ENCODE measurements at regions not wholly inside any gene's neighbourhood (a gene's known extent, or its start where the extent isn't known, plus 50 kb on each side); places are given as distances from the start of the nearest gene placed in this dataset.

- DNase-seq (no peak), ATAC-seq (ENCODE audit: low FRiP score in 2 of 2) (no peak)
- Histone ChIP-seq H3K27me3 (no peaks in the 10 kb centered on the region), H3K36me3 (no peaks in the 10 kb centered on the region), H3K27ac (no peak overlapping the region), H3K4me1 (no peaks in the 10 kb centered on the region), H3K4me3 (no peak overlapping the region), H3K9me3 (no peaks in the 10 kb centered on the region)
- 87 to 100% methylated on average over 6 to 9 of the region's 9 CpGs for WGBS, 2 donors
- no peak for TF ChIP-seq POLR2AphosphoS5 (IDR thresholded peaks at IDR 0.05)
These were observed 69.6 kb upstream of the SLC34A2 start for GRCh38 chr4:25585901-25586523.

GRCh38 chr4:25588206-25588605 is 67.4 kb upstream of the SLC34A2 start:
- Histone ChIP-seq H3K4me1 (no peaks in the 10 kb centered on the region), H3K9me3 (no peaks in the 10 kb centered on the region), H3K36me3 (no peaks in the 10 kb centered on the region), H3K4me3 (no peak overlapping the region), H3K27ac (no peak overlapping the region), H3K27me3 (no peaks in the 10 kb centered on the region)
- ATAC-seq (ENCODE audit: low FRiP score in 2 of 2) = no peak
- TF ChIP-seq POLR2A (IDR thresholded peaks at IDR 0.05) (no peak), POLR2AphosphoS5 (IDR thresholded peaks at IDR 0.05) (no peak)
- DNase-seq = no peak
- 70 to 82% methylated on average over 6 to 7 of the region's 7 CpGs for WGBS, 2 donors

- WGBS, 2 donors = 75 to 80% methylated on average over 5 of the region's 5 CpGs
- no peaks in the 10 kb centered on the region for H3K27me3 ChIP-seq
- H3K36me3 ChIP-seq = no peaks in the 10 kb centered on the region
- H3K9me3 ChIP-seq = no peaks in the 10 kb centered on the region
- H3K4me3 ChIP-seq = no peak overlapping the region
- TF ChIP-seq POLR2AphosphoS5 (IDR thresholded peaks at IDR 0.05) (no peak), EP300 (IDR thresholded peaks at IDR 0.05) (no peak), CTCF (IDR thresholded peaks at IDR 0.05) (no peak), POLR2A (IDR thresholded peaks at IDR 0.05) (no peak)
- H3K27ac ChIP-seq = no peak overlapping the region
- H3K4me1 ChIP-seq = no peaks in the 10 kb centered on the region
- DNase-seq (no peak), ATAC-seq (ENCODE audit: low FRiP score in 2 of 2) (no peak)
These were observed 65.5 kb upstream of the SLC34A2 start for GRCh38 chr4:25590171-25590570.

GRCh38 chr4:25592736-25593135 is 62.9 kb upstream of the SLC34A2 start:
- ATAC-seq (ENCODE audit: low FRiP score in 2 of 2) = no peak
- no peaks in the 10 kb centered on the region for H3K4me1 ChIP-seq
- no peak overlapping the region for H3K4me3 ChIP-seq
- TF ChIP-seq POLR2AphosphoS5 (IDR thresholded peaks at IDR 0.05) = no peak
- no peak for TF ChIP-seq POLR2A (IDR thresholded peaks at IDR 0.05)
- TF ChIP-seq EP300 (IDR thresholded peaks at IDR 0.05) = no peak
- TF ChIP-seq CTCF (IDR thresholded peaks at IDR 0.05) = no peak
- whole genome bisulfite sequencing, 2 donors = 76 to 83% methylated on average over 5 of the region's 5 CpGs
- no peak overlapping the region for H3K27ac ChIP-seq
- H3K27me3 ChIP-seq = no peaks in the 10 kb centered on the region
- DNase-seq = no peak
- H3K36me3 ChIP-seq = no peaks in the 10 kb centered on the region
- peaks cover 0 to 12% (median 7%) of the 10 kb centered on the region in 4 donors for H3K9me3 ChIP-seq

All from upper lobe of left lung (tissue), 6 donors.